ENCODE measurements at regions not wholly inside any gene's neighbourhood (a gene's known extent, or its start where the extent isn't known, plus 50 kb on each side); places are given as distances from the start of the nearest gene placed in this dataset.

- TF ChIP-seq ARNT (IDR thresholded peaks at IDR 0.05) = no peak
- no peak for TF ChIP-seq ZNF384 (IDR thresholded peaks at IDR 0.05)
- TF ChIP-seq FOXM1 (IDR thresholded peaks at IDR 0.05; ENCODE audit: borderline replicate concordance) = no peak
- no peak for TF ChIP-seq BHLHE40 (IDR thresholded peaks at IDR 0.05; ENCODE audit: borderline replicate concordance)
- TF ChIP-seq SP1 (IDR thresholded peaks at IDR 0.05) = no peak
- no peak for TF ChIP-seq L3MBTL2 (conservative IDR thresholded peaks at IDR 0.05)
- TF ChIP-seq FOXA1 (IDR thresholded peaks at IDR 0.05) = no peak
- TF ChIP-seq HDGF (IDR thresholded peaks at IDR 0.05; ENCODE audit: borderline replicate concordance) = no peak
Measured at GRCh38 chr12:114992443-114992842, 308.5 kb upstream of the TBX3 start.
